Activated T-cell treated with anti-CD3 and anti-CD28 coated beads for 48 hours (primary cell): ENCODE measurements at regions not wholly inside any gene's neighbourhood (a gene's known extent, or its start where the extent isn't known, plus 50 kb on each side); places are given as distances from the start of the nearest gene placed in this dataset.

Experiments
- DNase-seq: peaks from one replicate; pipeline ENCODE4 v3.0.0-alpha.2; 2020; ENCODE audit warnings: low read depth

- no peak for DNase-seq
Measured at GRCh38 chr2:192347542-192347941, 152.8 kb upstream of the TMEFF2 start.

DNA sequence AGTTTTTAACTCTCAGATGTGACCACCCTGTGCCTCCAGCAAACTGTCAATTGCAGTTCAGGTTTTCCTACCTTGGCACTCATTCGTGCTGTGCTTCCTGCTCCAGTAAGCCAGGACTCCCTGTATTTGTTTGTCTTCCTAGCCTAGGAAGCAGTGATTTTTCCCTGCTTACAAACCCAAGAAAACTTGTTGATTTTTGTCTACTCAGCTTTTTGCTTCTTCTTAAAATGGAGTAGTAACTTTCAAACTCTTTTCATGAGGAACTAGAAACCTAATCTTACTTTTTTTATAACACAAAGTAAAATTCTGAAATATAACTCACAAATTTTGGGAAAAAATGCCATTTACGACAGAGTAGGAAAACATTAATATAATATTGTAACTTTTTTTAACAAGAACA is 150.6 kb upstream of the TMEFF2 start:
- no peak for DNase-seq

DNA sequence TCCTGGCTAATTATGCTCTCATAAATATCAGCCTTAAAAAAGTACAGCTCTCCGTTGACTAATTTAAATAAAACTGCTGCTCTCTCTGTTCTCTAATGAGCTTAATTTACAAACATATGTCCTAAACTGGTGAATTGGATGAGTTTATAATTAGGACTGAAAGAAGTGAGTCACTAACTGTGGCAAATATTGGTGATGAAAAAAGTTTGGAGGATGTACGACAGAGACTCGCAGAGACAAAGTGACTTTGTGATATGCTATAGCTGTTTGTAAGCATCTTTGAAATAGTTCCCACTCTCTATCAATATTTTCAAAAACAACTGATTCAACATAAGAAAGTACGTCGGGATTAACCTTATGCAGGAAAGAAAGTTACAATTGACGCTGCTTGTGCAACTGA is 138.9 kb upstream of the TMEFF2 start:
- DNase-seq = no peak

DNA sequence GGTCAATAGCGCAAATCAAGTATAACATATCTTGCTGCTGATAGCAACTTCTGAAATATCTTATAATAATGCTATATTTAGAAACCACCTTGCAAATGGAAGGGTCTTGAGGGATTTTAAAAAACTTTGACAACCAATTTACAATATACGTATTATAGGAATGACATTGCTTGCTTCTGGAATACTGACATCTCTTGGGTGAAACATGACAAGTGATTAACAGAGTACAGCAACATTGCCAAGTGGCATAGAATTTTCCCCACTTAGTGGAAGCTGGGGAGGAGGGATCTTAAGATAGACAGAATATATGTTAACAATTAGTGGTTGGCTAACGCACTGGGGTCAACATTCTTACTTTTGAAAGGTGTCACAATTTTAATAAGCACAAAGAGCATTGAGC is 133.6 kb upstream of the TMEFF2 start:
- no peak for DNase-seq

DNA sequence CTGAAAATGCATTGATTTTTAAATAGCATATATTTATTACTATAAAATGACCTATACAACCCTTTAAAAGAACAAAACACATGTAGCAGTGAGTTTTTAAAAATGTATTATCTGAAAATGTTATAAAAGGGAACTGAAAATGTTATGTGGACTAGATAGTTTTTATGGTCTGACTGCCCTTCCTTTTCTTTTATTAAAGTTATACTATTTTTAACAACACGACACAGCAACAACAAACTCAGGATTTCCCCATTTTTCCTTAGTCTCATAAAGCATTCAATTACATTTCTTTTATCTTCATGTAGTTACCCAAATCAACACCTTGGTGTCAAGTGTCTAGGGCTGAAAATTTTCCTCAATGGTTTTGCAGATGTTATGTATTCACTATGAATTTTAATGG is 132.8 kb upstream of the TMEFF2 start:
- no peak for DNase-seq

DNA sequence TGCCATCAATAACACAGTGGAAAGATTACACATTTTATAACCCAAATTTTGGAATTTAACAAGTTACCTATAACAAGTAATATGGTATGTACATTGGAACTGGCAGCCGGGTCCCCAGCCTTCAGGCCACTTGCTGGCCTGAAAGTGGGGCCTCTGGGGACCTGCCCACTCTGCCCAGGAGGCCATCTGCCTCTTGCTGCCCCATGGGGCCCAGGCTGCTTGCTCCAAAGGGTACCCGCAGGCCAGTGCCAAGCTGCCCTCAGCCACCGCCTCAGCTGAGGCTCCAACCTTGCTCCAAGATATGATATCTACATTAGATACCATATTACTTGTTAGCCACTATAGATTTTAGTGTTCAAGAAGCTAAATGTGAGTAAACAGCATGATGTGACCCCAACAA is 120.8 kb upstream of the TMEFF2 start:
- DNase-seq = no peak

DNA sequence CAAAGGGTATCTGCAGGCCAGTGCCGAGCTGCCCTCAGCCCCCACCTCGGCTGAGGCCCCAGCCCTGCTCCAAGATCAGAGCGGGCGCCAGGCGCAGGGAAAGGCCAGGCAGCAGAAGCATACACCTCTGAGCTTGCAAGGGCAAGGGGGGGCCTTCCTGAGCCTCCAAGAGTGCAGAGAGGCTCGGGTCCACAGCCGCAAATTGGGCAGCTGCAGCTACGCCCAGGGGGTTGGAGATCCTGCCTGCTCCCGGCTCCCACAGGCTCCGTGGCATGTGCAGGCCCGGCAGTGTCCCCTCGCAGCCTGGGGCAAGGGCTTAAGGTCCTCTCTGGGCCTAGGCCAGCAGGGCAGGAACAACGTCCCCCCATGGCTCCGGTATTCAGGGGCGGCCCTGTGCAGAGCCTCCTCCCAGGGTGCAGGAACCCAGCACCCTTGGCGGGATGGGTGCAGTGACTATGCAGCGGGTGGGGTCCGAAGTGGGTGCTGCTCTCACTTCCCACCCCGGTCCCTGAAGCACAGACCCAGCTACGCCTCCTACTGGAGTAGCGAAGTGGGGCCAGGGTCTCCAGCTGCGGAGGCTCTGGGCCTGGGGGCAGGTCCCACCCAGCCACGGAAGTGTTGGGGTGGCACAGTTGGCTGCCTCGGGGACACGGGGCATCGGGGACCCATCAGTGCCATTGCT is 120.2 kb upstream of the TMEFF2 start:
- DNase-seq = no peak

DNA sequence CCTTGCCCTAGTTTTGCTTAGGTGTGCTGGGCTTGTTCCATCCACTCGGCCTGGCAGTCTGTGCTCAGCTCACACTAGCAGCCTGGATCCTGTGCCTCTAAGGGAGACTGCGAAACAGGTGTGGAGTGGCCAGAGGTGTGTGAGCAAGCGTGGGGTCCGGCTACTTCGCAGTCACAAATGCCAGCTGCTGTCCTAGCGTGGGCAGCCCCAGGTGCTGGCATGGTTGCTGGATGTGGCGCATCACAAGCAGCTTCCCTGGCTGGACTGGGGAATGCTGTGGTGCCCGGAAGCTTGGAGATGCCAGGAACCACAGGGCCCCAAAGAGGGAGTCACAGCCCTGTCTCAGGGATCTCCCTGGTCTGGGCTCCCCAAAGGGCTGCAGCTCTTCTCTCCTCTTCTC is 119.0 kb upstream of the TMEFF2 start:
- no peak for DNase-seq

DNA sequence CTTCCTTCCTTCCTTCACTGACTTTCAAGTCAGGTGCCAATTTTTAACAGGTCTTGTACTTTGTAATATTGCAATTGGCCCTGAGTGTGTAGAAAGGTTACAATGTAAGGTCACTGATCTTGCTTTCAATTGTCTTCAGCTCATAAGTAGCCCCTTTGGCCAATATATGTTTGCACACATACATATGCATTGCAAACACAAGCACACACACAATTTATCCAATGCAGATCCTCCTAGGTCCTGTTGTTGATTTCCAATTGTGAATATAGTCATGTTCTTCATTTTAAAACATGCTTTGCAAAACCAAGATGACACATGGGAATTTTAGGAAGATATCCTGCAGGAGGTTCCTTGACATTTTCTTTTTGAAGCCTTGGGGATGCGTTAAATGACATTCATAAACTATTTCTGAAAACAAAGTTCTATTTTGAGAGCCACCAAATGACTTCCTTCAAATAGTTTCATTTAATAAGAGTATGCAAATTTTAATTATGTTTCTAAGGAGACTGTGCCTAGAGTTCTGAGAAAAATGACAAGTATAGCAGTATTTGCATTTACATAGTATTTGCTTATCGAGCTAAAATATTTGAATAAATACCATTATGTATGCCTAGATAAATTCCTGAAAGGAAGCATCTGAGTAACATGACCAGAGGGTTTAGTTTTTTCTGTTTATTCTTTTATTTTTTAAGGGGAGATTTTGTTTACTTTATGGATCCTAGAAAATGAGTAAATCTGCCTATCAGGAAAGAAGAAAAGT is 117.1 kb upstream of the TMEFF2 start:
- no peak for DNase-seq

DNA sequence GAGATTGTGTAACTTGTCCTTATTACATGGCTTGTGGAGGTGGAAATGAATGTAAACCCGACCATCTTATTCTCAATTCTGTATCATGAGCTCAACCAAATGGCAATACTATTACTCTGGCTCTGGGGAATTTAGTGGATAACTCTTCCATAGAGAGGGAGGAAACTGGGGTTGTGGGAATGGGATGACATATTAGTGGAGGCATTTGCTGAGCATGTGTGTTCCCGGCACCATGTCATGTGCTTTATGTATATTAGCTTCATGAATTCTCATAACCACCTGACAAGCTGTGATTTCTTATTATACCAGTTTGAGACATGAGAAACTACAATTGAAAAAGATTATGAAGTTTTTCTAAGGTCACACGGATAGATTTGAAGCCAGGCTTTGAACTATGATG is 112.8 kb upstream of the TMEFF2 start:
- DNase-seq = no peak

DNA sequence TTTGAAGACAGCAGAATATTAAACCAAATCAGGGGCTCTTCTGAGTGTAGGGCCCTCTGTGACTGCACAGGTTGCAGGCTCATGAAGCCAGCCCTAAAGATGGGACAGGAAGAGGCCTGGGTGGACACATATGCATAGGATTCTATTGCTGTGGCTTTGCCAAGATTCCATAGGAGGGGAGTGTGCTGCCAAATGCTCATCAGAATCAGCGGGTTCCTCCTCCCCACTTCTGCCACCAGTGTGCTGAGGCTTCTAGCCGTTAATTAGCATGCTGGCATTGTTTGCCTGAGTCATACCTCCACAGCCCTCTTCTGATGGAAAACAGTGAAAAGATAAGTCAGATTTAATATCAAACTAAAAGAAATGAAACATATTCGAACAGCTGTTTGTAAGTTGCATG is 103.9 kb upstream of the TMEFF2 start:
- DNase-seq = no peak

- no peak for DNase-seq
Measured at GRCh38 chr2:192292478-192292877, 97.7 kb upstream of the TMEFF2 start.

- no peak for DNase-seq
Measured at GRCh38 chr2:192288295-192288694, 93.6 kb upstream of the TMEFF2 start.

DNA sequence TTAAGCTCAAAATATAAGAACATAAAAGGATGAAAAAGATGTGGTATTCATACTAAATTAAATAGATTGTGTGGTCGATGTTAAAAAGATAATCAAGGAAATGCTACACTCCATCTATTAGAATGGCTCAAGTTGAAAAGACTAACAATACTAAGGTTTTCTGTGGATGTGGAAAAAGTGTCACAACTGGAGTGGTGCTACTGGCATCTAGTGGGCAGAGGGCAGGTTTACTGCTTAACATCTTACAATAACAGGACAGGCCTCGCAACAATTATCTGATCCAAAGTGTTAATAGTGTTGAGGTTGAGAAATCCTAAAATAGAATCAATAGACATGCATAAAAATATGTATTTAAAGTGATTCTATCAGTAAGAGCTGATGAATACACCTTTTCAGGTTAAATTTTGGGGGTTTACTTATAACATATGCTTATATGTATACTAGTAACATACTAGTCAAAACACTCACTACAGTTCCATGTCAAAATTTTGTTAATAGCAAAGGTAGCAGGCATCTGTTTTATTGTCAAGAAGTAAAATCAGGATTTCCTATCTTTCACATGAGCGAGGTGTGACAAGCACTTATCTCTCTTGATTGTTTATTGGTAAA is 91.5 kb upstream of the TMEFF2 start:
- no peak for DNase-seq

DNA sequence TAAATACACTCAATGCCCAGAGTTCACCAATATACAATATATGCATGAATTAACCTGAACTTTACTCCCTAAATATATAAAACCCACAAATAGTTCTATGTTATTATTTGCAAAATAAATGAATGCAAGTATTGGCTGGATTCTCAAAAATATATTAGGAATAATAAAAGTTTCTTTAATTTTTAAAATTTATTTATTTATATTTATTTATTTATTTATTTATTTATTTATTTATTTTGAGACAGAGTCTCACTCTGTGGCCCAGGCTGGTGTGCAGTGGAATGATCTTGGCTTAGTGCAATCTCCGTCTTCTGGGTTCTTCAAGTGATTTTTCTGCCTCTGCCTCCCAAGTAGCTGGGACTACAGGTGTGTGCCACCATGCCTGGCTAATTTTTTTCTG is 88.7 kb upstream of the TMEFF2 start:
- DNase-seq = no peak

DNA sequence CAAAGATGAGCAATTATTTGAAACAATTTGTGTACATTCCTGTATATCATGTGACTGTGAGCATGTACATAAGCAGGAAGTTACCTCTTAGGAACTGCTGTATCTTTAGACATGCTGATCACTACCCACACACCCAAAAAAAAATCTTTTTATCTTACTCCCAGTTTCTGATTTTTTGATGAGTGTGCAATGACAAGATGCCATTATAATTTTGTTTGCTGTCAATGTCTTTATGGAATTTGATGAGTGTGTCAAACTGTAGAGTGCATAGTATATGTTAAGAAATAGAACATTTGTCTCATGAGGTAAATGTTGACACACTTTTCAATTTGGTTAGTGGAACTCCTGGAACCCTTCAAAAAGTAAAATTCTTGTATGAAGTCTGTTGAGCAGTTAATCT is 84.0 kb upstream of the TMEFF2 start:
- no peak for DNase-seq

GRCh38 chr2:192277494-192278109 is 82.9 kb upstream of the TMEFF2 start:
- no peak for DNase-seq

DNA sequence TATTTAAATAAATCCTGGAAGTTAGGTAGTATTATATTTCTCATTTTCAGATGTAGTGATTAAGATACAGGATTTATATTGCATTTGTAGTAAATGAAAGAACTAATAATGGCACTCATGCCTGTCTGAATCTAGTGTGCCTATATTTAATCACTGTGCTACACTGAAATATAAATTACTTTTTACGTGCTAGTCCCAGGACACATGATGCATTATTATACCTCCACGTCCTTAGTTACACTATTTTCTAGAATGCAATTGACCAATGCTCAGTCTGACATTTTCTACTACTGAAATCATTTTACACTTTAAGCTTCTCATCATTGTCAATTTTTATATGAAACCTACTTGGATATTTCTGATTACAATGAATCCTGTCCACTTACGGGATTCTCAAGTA is 80.9 kb upstream of the TMEFF2 start:
- no peak for DNase-seq

DNA sequence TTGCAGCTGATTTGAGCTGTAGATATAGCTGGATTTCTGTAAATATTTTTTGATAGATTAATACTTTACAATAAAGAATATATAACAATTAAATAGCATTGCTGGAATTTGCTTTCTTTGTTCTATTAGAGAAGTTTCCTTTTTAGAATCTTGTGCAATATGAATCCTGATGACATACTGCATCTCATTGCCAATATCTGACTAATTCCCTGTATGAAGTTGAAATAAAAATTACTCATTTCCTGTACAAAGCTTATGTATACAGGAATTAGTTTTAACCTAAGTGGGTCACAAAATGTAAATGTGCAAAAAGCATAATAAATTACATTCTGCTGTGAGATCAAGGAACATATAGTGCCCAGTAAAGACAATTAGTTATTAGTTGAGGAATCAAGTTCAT is 72.8 kb upstream of the TMEFF2 start:
- no peak for DNase-seq

DNA sequence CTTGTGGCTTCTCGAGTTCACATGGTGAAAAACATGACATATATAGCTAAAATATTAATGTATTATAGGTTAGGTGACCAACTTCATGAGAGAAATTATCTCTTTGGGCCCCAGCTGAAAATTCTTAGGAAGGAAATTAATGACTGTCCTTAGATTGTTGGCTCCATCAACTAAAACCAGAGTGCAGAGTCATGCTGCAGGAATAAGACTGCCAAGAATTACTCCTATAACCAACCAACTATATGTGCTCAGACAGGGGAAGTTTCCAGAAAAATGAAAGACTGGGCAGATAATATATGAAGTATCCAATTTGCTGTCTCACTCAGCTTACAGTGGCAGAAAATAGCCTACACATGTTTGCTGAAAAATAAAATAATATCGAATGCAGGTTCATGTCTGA is 71.0 kb upstream of the TMEFF2 start:
- no peak for DNase-seq

- no peak for DNase-seq
Measured at GRCh38 chr2:192254444-192254843, 59.7 kb upstream of the TMEFF2 start.

DNA sequence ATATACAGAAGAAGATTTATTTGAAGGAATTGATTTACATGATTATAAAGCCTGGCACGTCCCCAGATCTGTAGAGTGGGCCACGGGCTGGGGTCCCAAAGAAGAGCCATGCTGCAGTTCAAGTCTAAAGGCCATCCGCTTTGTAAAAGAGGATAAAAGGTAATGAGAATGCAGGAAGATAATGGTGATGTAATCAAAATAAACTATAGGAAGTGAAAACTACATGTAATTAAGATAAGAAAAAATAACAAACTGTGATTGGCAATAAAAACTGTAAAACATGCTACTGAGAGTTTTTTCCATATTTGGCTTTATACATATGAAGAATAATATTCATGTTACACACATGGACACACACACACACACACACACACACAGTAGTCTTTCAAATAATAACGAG is 59.0 kb upstream of the TMEFF2 start:
- DNase-seq = no peak

DNA sequence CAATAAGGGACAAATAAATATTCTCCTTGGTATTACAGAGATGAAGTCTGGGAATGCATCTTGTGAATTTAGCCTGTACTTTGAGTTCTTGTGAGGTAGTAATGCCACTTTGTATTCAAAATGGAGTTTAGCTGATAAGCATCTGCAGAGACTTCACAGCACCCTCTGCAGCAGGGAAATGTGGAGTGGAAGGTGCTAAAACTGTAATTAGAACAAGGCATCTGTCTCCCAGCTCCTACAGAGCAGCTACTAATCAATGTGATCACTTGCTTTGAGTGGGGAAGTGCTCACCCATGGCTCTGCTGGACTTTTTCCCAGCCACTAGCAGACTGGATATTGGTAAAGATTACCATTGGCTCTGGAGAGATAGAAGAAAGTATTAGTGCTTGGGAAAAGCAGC is 56.2 kb upstream of the TMEFF2 start:
- DNase-seq = no peak
